Coronary artery (tissue), 2 donors: ENCODE measurements at regions not wholly inside any gene's neighbourhood (a gene's known extent, or its start where the extent isn't known, plus 50 kb on each side); places are given as distances from the start of the nearest gene placed in this dataset.

ENCODE experiments used
- DNase-seq: peaks from one replicate; pipeline ENCODE4 v3.0.0-alpha.2; 2017; ENCODE audit warnings: low spot score
- H3K27ac ChIP-seq, 2 donors: fragments of 200-600 bp; sonication (generic); one replicate each; pipeline ENCODE4 v1.5.1; 2016 to 2019
- H3K4me3 ChIP-seq: fragments of 200-600 bp; sonication (generic); 2 replicates; pipeline ENCODE4 v1.5.1; 2016; ENCODE audit warnings: mild to moderate bottlenecking, moderate library complexity
- CTCF ChIP-seq: fragments of 200-600 bp; sonication (generic); IDR thresholded peaks from one replicate; pipeline ENCODE4 v1.5.1; 2019; ENCODE audit warnings: antibody characterized with exemption

DNA sequence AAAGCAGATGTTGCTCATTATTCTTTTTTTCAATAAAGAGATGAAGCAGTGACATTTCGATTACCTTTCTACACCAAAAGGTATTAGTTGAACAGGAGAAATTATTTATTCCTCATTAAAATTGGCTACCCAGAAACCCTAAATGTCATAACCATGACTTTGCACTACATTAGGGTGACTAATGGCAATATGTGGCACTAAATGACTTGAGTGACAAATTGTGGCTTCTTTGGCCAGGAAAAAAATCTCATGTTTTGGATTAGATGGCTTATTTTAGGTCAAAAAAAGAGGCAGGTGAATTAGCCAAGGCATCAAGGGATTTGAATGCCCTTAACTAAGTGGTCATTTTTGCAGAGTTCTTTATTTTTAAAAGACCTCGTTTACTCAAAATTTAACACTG lies 353.9 kb downstream of the NDFIP2 start:
- Histone ChIP-seq H3K27ac (no peak overlapping the region), H3K4me3 (no peak overlapping the region)

GRCh38 chr13:79833991-79834390 lies 353.0 kb downstream of the NDFIP2 start:
- Histone ChIP-seq H3K27ac (no peak overlapping the region), H3K4me3 (no peak overlapping the region)
- no peak for TF ChIP-seq CTCF
- no peak for DNase-seq

More for the DNA sequence above, 353.9 kb downstream of the NDFIP2 start:
- no peak for DNase-seq
- TF ChIP-seq CTCF = no peak

DNA sequence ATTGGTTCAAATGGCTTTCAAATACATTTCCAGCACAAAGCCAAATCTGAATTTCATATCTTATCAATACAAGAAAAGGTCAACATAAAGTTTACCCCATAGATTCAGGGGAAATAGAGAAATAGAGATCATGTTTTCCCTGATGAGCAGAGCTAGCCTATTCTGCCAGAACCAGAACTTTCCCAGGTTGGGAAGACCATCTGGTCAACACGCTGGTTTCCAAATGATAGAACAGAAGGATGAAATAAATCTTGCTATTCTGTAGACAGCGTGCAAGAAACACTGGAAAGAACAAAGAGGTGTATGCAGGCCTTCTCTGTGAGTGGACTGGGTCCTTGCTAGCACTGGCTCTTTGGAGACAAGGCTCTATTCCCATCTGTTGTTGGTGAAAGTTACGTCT lies 350.6 kb downstream of the NDFIP2 start:
- Histone ChIP-seq H3K4me3 (no peak overlapping the region), H3K27ac (no peak overlapping the region)
- TF ChIP-seq CTCF = no peak
- DNase-seq = no peak

GRCh38 chr13:79830945-79831344 lies 350.0 kb downstream of the NDFIP2 start:
- H3K4me3 ChIP-seq = no peak overlapping the region

GRCh38 chr13:79830426-79830825 lies 349.5 kb downstream of the NDFIP2 start:
- Histone ChIP-seq H3K27ac (no peak overlapping the region), H3K4me3 (no peak overlapping the region)
- DNase-seq = no peak
- TF ChIP-seq CTCF = no peak

More at GRCh38 chr13:79830945-79831344, 350.0 kb downstream of the NDFIP2 start:
- DNase-seq = no peak
- TF ChIP-seq CTCF = no peak
- H3K27ac ChIP-seq = no peak overlapping the region

GRCh38 chr13:79829880-79830279 lies 348.9 kb downstream of the NDFIP2 start:
- Histone ChIP-seq H3K27ac (no peak overlapping the region), H3K4me3 (no peak overlapping the region)
- no peak for TF ChIP-seq CTCF
- DNase-seq = no peak

- no peak for TF ChIP-seq CTCF
- H3K4me3 ChIP-seq = no peak overlapping the region
- no peak for DNase-seq
- no peak overlapping the region for H3K27ac ChIP-seq
Observed at GRCh38 chr13:79825959-79826358, 345.0 kb downstream of the NDFIP2 start.
